AG09309 (cell line): ENCODE measurements at regions not wholly inside any gene's neighbourhood (a gene's known extent, or its start where the extent isn't known, plus 50 kb on each side); places are given as distances from the start of the nearest gene placed in this dataset.
"Not testable (repeated sequence)": the region's sequence is repeated elsewhere in the genome, so short reads cannot be mapped to it uniquely, and the experiment has no call there.

Source experiments
- DNase-seq: peaks from one replicate; pipeline ENCODE4 v3.0.0-alpha.2; 2010; ENCODE audit warnings: low read depth
- H3K4me3 ChIP-seq: 2 replicates; pipeline ENCODE4 v1.5.1; 2011; ENCODE audit warnings: mild to moderate bottlenecking, low read depth, low read length, moderate library complexity; ENCODE audit not compliant: control insufficient read depth
- CTCF ChIP-seq: IDR thresholded peaks from 2 replicates; pipeline ENCODE4 v1.5.1; 2011; ENCODE audit warnings: mild to moderate bottlenecking, low read depth, low read length, inconsistent platforms; ENCODE audit not compliant: insufficient read depth, control insufficient read depth; ENCODE audit errors: missing control alignments

- no peak for TF ChIP-seq CTCF
- H3K4me3 ChIP-seq, result no peak overlapping the region
- no peak for DNase-seq
These were observed 613.9 kb upstream of the GYPC start for GRCh38 chr2:126042089-126042488.

GRCh38 chr2:126048719-126049118 is 607.2 kb upstream of the GYPC start:
- no peak for TF ChIP-seq CTCF
- H3K4me3 ChIP-seq, result no peak overlapping the region
- no peak for DNase-seq

GRCh38 chr2:126049461-126049860 is 606.5 kb upstream of the GYPC start:
- TF ChIP-seq CTCF, result no peak
- no peak overlapping the region for H3K4me3 ChIP-seq
- DNase-seq, result no peak

GRCh38 chr2:126050991-126051736 is 604.8 kb upstream of the GYPC start:
- no peak for DNase-seq
- TF ChIP-seq CTCF, result no peak
- no peak overlapping the region for H3K4me3 ChIP-seq

GRCh38 chr2:126051737-126052240 is 604.2 kb upstream of the GYPC start:
- H3K4me3 ChIP-seq, DNase-seq: not testable (repeated sequence)

- no peak overlapping the region for H3K4me3 ChIP-seq
- no peak for DNase-seq
- TF ChIP-seq CTCF, result no peak
These were observed 596.6 kb upstream of the GYPC start for GRCh38 chr2:126059379-126059778.

GRCh38 chr2:126085011-126085795 is 570.8 kb upstream of the GYPC start:
- no peak overlapping the region for H3K4me3 ChIP-seq
- TF ChIP-seq CTCF, result no peak
- DNase-seq, result no peak
